Right lobe of liver (tissue), 4 donors: ENCODE measurements at regions not wholly inside any gene's neighbourhood (a gene's known extent, or its start where the extent isn't known, plus 50 kb on each side); places are given as distances from the start of the nearest gene placed in this dataset.

Experiments
- CTCF ChIP-seq, 4 donors: fragments of 200-600 bp in 3 of 4; fragments of 450-650 bp in 1 of 4; IDR thresholded peaks; one replicate each; pipeline versions ENCODE4 v1.5.1 to v1.8.0; 2016 to 2022; ENCODE audit warnings: antibody characterized with exemption in 4 of 4, mild to moderate bottlenecking in 2 of 4
- POLR2A ChIP-seq: fragments of 450-650 bp; IDR thresholded peaks from one replicate; pipeline ENCODE4 v1.6.1; 2017; ENCODE audit warnings: antibody characterized with exemption, mild to moderate bottlenecking
- donor health status: DM: no; HTN: no; CAD: no.
- donor health status: DM: no; HTN: no; CAD: no.
- donor health status: DM: no; HTN: yes; CAD: no.

- TF ChIP-seq CTCF (IDR thresholded peaks at IDR 0.05), result no peak
- TF ChIP-seq POLR2A, result no peak
Measured at GRCh38 chr4:153071958-153072598, 132.2 kb upstream of the TRIM2 start.
